ENCODE measurements at regions not wholly inside any gene's neighbourhood (a gene's known extent, or its start where the extent isn't known, plus 50 kb on each side); places are given as distances from the start of the nearest gene placed in this dataset.

DNA sequence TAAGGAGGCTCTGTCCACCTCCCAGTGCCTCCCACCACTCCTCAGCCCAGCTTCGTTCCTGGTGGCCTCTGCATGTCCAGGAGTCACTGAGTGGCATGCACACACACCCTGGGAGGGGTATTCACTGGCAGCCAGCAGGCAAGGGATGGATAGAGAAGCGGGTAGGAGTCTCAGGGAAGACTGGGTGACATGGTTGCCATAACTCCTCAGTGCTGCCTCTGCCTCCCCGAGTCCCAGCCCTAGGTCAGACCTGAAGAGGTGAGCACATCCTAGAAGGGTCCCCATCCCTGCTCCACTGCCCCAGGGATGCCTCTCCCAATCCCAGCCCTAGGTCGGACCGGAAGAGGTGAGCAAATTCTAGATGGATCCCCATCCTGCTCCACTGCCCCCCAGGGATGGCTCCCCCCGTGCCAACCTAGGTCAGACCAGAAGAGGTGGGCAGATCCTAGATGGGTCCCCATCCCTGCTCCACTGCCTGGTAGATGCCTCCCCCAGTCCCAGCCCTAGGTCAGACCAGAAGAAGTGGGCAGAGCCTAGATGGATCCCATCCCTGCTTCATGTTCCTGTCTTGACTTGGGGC, 197.0 kb downstream of the IRF8 start:
- Histone ChIP-seq H3K4me1 (ENCODE audit: control insufficient read depth in 1 of 2, low read depth in 2 of 2) (no peaks in the 10 kb centered on the region), H3K4me3 (no peak overlapping the region), H3K9me3 (no peaks in the 10 kb centered on the region), H3K27me3 (replicated peaks; ENCODE audit: insufficient read depth) (no peaks in the 10 kb centered on the region), H3K36me3 (no peaks in the 10 kb centered on the region), H3K27ac (no peak overlapping the region)
- DNase-seq (ENCODE audit: low spot score) (no peak), ATAC-seq (ENCODE audit: insufficient number of reproducible peaks, low FRiP score, low read depth) (no peak)
- no peak for TF ChIP-seq CTCF (IDR thresholded peaks at IDR 0.05)

DNA sequence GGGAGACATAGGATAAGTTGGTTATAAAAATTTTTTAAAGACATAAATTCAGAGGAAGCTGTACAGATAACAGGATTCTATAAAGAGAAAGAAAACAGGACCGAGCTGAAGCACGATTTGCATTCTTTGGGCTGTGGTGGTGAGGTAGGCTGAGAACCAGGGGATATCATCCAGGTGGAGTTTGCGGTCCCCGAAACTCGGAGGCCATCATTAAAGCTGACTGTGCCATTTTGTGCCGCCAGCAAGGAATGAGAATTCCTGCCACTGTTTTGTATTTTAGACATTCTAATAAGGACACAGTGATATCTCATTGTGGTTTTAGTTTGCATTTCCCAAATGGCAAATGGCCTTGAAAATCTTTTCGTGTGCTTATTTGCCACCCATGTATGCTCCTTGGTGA, 197.9 kb downstream of the IRF8 start:
- H3K36me3 ChIP-seq: no peaks in the 10 kb centered on the region
- DNase-seq (ENCODE audit: low spot score) (no peak), ATAC-seq (ENCODE audit: insufficient number of reproducible peaks, low FRiP score, low read depth) (no peak)
- H3K4me1 ChIP-seq (ENCODE audit: control insufficient read depth in 1 of 2, low read depth in 2 of 2): no peaks in the 10 kb centered on the region
- TF ChIP-seq CTCF (IDR thresholded peaks at IDR 0.05): no peak
- no peak overlapping the region for H3K4me3 ChIP-seq
- H3K27ac ChIP-seq: no peak overlapping the region
- H3K27me3 ChIP-seq (replicated peaks; ENCODE audit: insufficient read depth): no peaks in the 10 kb centered on the region
- H3K9me3 ChIP-seq: no peaks in the 10 kb centered on the region

GRCh38 chr16:86099326-86099725, 200.4 kb downstream of the IRF8 start:
- Histone ChIP-seq H3K4me3 (no peak overlapping the region), H3K27me3 (replicated peaks; ENCODE audit: insufficient read depth) (no peaks in the 10 kb centered on the region), H3K27ac (no peak overlapping the region), H3K36me3 (no peaks in the 10 kb centered on the region), H3K4me1 (ENCODE audit: control insufficient read depth in 1 of 2, low read depth in 2 of 2) (no peaks in the 10 kb centered on the region), H3K9me3 (no peaks in the 10 kb centered on the region)
- TF ChIP-seq CTCF (IDR thresholded peaks at IDR 0.05): no peak
- ATAC-seq (ENCODE audit: insufficient number of reproducible peaks, low FRiP score, low read depth) (no peak), DNase-seq (ENCODE audit: low spot score) (no peak)

- no peak for TF ChIP-seq CTCF (IDR thresholded peaks at IDR 0.05)
- Histone ChIP-seq H3K36me3 (no peaks in the 10 kb centered on the region), H3K27me3 (replicated peaks; ENCODE audit: insufficient read depth) (no peaks in the 10 kb centered on the region), H3K27ac (no peak overlapping the region), H3K9me3 (no peaks in the 10 kb centered on the region), H3K4me3 (no peak overlapping the region), H3K4me1 (ENCODE audit: control insufficient read depth in 1 of 2, low read depth in 2 of 2) (no peaks in the 10 kb centered on the region)
- DNase-seq (ENCODE audit: low spot score) (no peak), ATAC-seq (ENCODE audit: insufficient number of reproducible peaks, low FRiP score, low read depth) (no peak)
These were observed 201.5 kb downstream of the IRF8 start for GRCh38 chr16:86100205-86101136.

DNA sequence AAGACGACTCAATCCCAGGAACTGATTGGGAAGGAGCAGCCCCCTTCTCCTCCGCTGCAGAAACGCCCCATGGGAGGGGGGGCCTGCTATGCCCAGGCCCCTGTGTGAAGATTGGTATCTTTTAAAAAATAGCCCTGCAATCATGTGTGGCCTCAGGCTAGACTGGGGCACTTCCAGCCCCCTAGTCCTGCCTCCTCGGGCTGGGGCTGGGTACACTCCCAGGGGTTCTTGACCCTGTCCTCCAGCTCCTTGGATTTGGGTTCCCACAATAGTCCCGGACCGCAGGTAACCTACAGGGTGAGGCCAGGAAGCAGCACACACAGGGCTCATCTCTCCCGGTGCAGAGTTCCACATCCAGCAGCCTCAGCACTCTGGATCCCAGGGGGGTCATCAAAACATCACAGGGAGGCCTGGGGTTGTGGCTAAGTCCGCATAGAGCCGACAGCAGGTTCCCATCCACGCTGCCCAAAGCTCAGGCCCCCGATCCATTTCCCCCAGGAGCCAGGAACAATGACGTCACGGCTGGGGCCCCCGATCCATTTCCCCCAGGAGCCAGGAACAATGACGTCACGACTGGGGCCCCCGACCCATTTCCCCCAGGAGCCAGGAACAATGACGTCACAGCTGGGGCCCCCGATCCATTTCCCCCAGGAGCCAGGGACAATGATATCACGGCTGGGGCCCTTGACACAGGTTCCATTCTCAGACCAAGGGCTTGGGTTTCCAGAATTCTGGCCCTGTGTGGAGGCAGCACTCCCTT, 202.4 kb downstream of the IRF8 start:
- no peaks in the 10 kb centered on the region for H3K9me3 ChIP-seq
- ATAC-seq (ENCODE audit: insufficient number of reproducible peaks, low FRiP score, low read depth): no peak
- H3K36me3 ChIP-seq: no peaks in the 10 kb centered on the region
- no peak for TF ChIP-seq CTCF (IDR thresholded peaks at IDR 0.05)
- H3K27ac ChIP-seq: no peak overlapping the region
- no peaks in the 10 kb centered on the region for H3K27me3 ChIP-seq (replicated peaks; ENCODE audit: insufficient read depth)
- DNase-seq (ENCODE audit: low spot score): no peak
- H3K4me1 ChIP-seq (ENCODE audit: control insufficient read depth in 1 of 2, low read depth in 2 of 2): no peaks in the 10 kb centered on the region
- H3K4me3 ChIP-seq: no peak overlapping the region
